ENCODE measurements at regions not wholly inside any gene's neighbourhood (a gene's known extent, or its start where the extent isn't known, plus 50 kb on each side); places are given as distances from the start of the nearest gene placed in this dataset.

GRCh38 chr4:167524091-167524490 lies 289.8 kb upstream of the SPOCK3 start:
- Mint-ChIP-seq H3K36me3 (ENCODE audit: low read depth) (no peaks in the 10 kb centered on the region), H3K9me3 (ENCODE audit: low read depth) (peaks cover 2% of the 10 kb centered on the region), H3K4me1 (ENCODE audit: low read depth) (no peaks in the 10 kb centered on the region), H3K27ac (ENCODE audit: unreplicated experiment) (no peak overlapping the region), H3K27me3 (ENCODE audit: low read depth) (peaks cover 2% of the 10 kb centered on the region), H3K4me3 (ENCODE audit: unreplicated experiment) (no peak overlapping the region)
- no peak for TF ChIP-seq CTCF (IDR thresholded peaks at IDR 0.05)
- no peak for DNase-seq (ENCODE audit: low spot score)

GRCh38 chr4:167537761-167538160 lies 303.5 kb upstream of the SPOCK3 start:
- Mint-ChIP-seq H3K9me3 (ENCODE audit: low read depth) (peaks cover 2% of the 10 kb centered on the region), H3K4me3 (ENCODE audit: unreplicated experiment) (no peak overlapping the region), H3K36me3 (ENCODE audit: low read depth) (no peaks in the 10 kb centered on the region), H3K27ac (ENCODE audit: unreplicated experiment) (no peak overlapping the region), H3K27me3 (ENCODE audit: low read depth) (no peaks in the 10 kb centered on the region), H3K4me1 (ENCODE audit: low read depth) (no peaks in the 10 kb centered on the region)
- no peak for TF ChIP-seq CTCF (IDR thresholded peaks at IDR 0.05)
- DNase-seq (ENCODE audit: low spot score), result no peak

- Mint-ChIP-seq H3K9me3 (ENCODE audit: low read depth) (peaks cover 8% of the 10 kb centered on the region), H3K27ac (ENCODE audit: unreplicated experiment) (no peak overlapping the region), H3K4me1 (ENCODE audit: low read depth) (no peaks in the 10 kb centered on the region), H3K27me3 (ENCODE audit: low read depth) (no peaks in the 10 kb centered on the region), H3K4me3 (ENCODE audit: unreplicated experiment) (no peak overlapping the region), H3K36me3 (ENCODE audit: low read depth) (no peaks in the 10 kb centered on the region)
- DNase-seq (ENCODE audit: low spot score), result no peak
- TF ChIP-seq CTCF (IDR thresholded peaks at IDR 0.05), result no peak
Observed at GRCh38 chr4:167541286-167541685, 307.0 kb upstream of the SPOCK3 start.

- Mint-ChIP-seq H3K9me3 (ENCODE audit: low read depth) (peaks cover 8% of the 10 kb centered on the region), H3K27me3 (ENCODE audit: low read depth) (no peaks in the 10 kb centered on the region), H3K36me3 (ENCODE audit: low read depth) (no peaks in the 10 kb centered on the region), H3K4me3 (ENCODE audit: unreplicated experiment) (no peak overlapping the region), H3K4me1 (ENCODE audit: low read depth) (no peaks in the 10 kb centered on the region), H3K27ac (ENCODE audit: unreplicated experiment) (no peak overlapping the region)
- no peak for TF ChIP-seq CTCF (IDR thresholded peaks at IDR 0.05)
- DNase-seq (ENCODE audit: low spot score), result no peak
Observed at GRCh38 chr4:167544391-167544790, 310.1 kb upstream of the SPOCK3 start.

- Mint-ChIP-seq H3K36me3 (ENCODE audit: low read depth) (no peaks in the 10 kb centered on the region), H3K9me3 (ENCODE audit: low read depth) (peaks cover 5% of the 10 kb centered on the region), H3K4me3 (ENCODE audit: unreplicated experiment) (no peak overlapping the region), H3K4me1 (ENCODE audit: low read depth) (no peaks in the 10 kb centered on the region), H3K27me3 (ENCODE audit: low read depth) (peaks cover 4% of the 10 kb centered on the region), H3K27ac (ENCODE audit: unreplicated experiment) (no peak overlapping the region)
- DNase-seq (ENCODE audit: low spot score), result no peak
- TF ChIP-seq CTCF (IDR thresholded peaks at IDR 0.05), result no peak
Observed at GRCh38 chr4:167550021-167550420, 315.7 kb upstream of the SPOCK3 start.
